AG04450 (cell line): ENCODE measurements at regions not wholly inside any gene's neighbourhood (a gene's known extent, or its start where the extent isn't known, plus 50 kb on each side); places are given as distances from the start of the nearest gene placed in this dataset.
"Not testable (repeated sequence)": the region's sequence is repeated elsewhere in the genome, so short reads cannot be mapped to it uniquely, and the experiment has no call there.

Experiments used
- CTCF ChIA-PET: fragments of 300-600, 350-600 bp; formaldehyde crosslinking; extraction: SDS; loops from one replicate; lab custom pipeline; 2022; ENCODE audit warnings: antibody characterized with exemption, inconsistent platforms; lab: Charles Lee
- POLR2A ChIA-PET: fragments of 350-600 bp; formaldehyde crosslinking; extraction: SDS; loops from one replicate; lab custom pipeline; 2021; ENCODE audit warnings: antibody characterized with exemption, inconsistent platforms; lab: Yijun Ruan, JAX
- DNase-seq: peaks from one replicate; pipeline ENCODE4 v3.0.0-alpha.2; 2011; ENCODE audit warnings: low read depth, low spot score
- H3K27ac ChIP-seq: one replicate; pipeline ENCODE4 v1.5.1; 2012; ENCODE audit warnings: low read depth, low read length, control low read depth
- H3K27me3 ChIP-seq: one replicate; pipeline ENCODE4 v1.6.0; 2012; ENCODE audit warnings: low read length; ENCODE audit not compliant: control insufficient read depth, insufficient read depth
- H3K4me3 ChIP-seq: 2 replicates; pipeline ENCODE4 v1.5.1; 2011; ENCODE audit warnings: mild to moderate bottlenecking, low read depth, low read length, control low read depth
- H3K9me3 ChIP-seq: 2 replicates; pipeline ENCODE4 v1.5.1; 2012; ENCODE audit warnings: low read length; ENCODE audit not compliant: control insufficient read depth, insufficient read depth
- CTCF ChIP-seq: IDR thresholded peaks from 2 replicates; pipeline ENCODE4 v1.5.1; 2011; ENCODE audit warnings: low read depth, low read length, control low read depth, inconsistent platforms

GRCh38 chr3:137191133-137191923, 233.5 kb downstream of the IL20RB start:
- CTCF ChIA-PET = no interaction called here
- no peak for TF ChIP-seq CTCF

GRCh38 chr3:137191951-137192350, 234.2 kb downstream of the IL20RB start:
- Histone ChIP-seq H3K9me3 (no peaks in the 10 kb centered on the region; the same call in 1 of the 2 replicates), H3K4me3 (no peak overlapping the region), H3K27me3 (no peaks in the 10 kb centered on the region), H3K27ac (no peak overlapping the region)
- DNase-seq = no peak
- CTCF ChIA-PET = interaction anchor here (0.6 kb wide), 1 partner anchor 269 kb away, joined by 3 read pairs; no protein-coding TSS in a partner anchor
- POLR2A ChIA-PET = no interaction called here
- TF ChIP-seq CTCF = no peak

More at GRCh38 chr3:137191133-137191923, 233.5 kb downstream of the IL20RB start:
- Histone ChIP-seq H3K27ac (no peak overlapping the region), H3K27me3 (no peaks in the 10 kb centered on the region), H3K9me3 (no peaks in the 10 kb centered on the region; the same call in 1 of the 2 replicates), H3K4me3 (no peak overlapping the region)
- DNase-seq = no peak
- POLR2A ChIA-PET = no interaction called here

- Histone ChIP-seq H3K4me3 (no peak overlapping the region), H3K27me3 (no peaks in the 10 kb centered on the region), H3K27ac (no peak overlapping the region), H3K9me3 (no peaks in the 10 kb centered on the region; the same call in none of the 2 replicates)
- TF ChIP-seq CTCF = no peak
- DNase-seq = no peak
- CTCF ChIA-PET = no interaction called here
- POLR2A ChIA-PET = no interaction called here
Observed at GRCh38 chr3:137194301-137194700, 236.5 kb downstream of the IL20RB start.

GRCh38 chr3:137198374-137198773, 240.6 kb downstream of the IL20RB start:
- POLR2A ChIA-PET, H3K9me3 ChIP-seq, H3K27me3 ChIP-seq, DNase-seq, H3K27ac ChIP-seq, H3K4me3 ChIP-seq, CTCF ChIA-PET: not testable (repeated sequence)

GRCh38 chr3:137199678-137200077, 241.9 kb downstream of the IL20RB start:
- no peaks in the 10 kb centered on the region for H3K27me3 ChIP-seq
- ChIA-PET POLR2A (no interaction called here), CTCF (no interaction called here)
- no peak overlapping the region for H3K4me3 ChIP-seq
- H3K27ac ChIP-seq = no peak overlapping the region
- no peaks in the 10 kb centered on the region; the same call in none of the 2 replicates for H3K9me3 ChIP-seq
- no peak for TF ChIP-seq CTCF
- no peak for DNase-seq
